ENCODE measurements at regions not wholly inside any gene's neighbourhood (a gene's known extent, or its start where the extent isn't known, plus 50 kb on each side); places are given as distances from the start of the nearest gene placed in this dataset.
A peak's percentile ranks its signal among the peaks of the same experiment; 100 is the strongest.
"Not testable (repeated sequence)": the region's sequence is repeated elsewhere in the genome, so short reads cannot be mapped to it uniquely, and the experiment has no call there.

- no peak overlapping the region for H3K4me3 Mint-ChIP-seq
- H3K4me1 Mint-ChIP-seq: no peaks in the 10 kb centered on the region
- no peak for ATAC-seq (ENCODE audit: low read depth in 2 of 2)
- H3K27ac Mint-ChIP-seq: no peak overlapping the region
- DNase-seq: no peak
- H3K27me3 Mint-ChIP-seq: peaks cover 0 to 9% (median 5%) of the 10 kb centered on the region in 3 donors
- H3K9me3 Mint-ChIP-seq: peaks cover 0 to 3% (median 0%) of the 10 kb centered on the region in 7 donors
- no peaks in the 10 kb centered on the region for H3K36me3 Mint-ChIP-seq
Measured at GRCh38 chr2:16908656-16909055, 243.0 kb upstream of the CYRIA start.

GRCh38 chr2:16907645-16908282 lies 242.1 kb upstream of the CYRIA start:
- no peak for ATAC-seq (ENCODE audit: low read depth in 2 of 2)
- Mint-ChIP-seq H3K27me3 (peaks cover 0 to 9% (median 5%) of the 10 kb centered on the region in 3 donors), H3K27ac (no peak overlapping the region), H3K4me3 (no peak overlapping the region), H3K4me1 (no peaks in the 10 kb centered on the region), H3K9me3 (peaks cover 0 to 3% (median 0%) of the 10 kb centered on the region in 7 donors), H3K36me3 (no peaks in the 10 kb centered on the region)
- no peak for DNase-seq

GRCh38 chr2:16905325-16905724 lies 239.7 kb upstream of the CYRIA start:
- not testable (repeated sequence) for H3K36me3 Mint-ChIP-seq; ATAC-seq (ENCODE audit: low read depth in 2 of 2); DNase-seq; H3K4me1 Mint-ChIP-seq; H3K27me3 Mint-ChIP-seq; H3K9me3 Mint-ChIP-seq; H3K27ac Mint-ChIP-seq
- peak overlapping the region in 1 of 8 donors; percentile 5 for H3K4me3 Mint-ChIP-seq

- no peaks in the 10 kb centered on the region for H3K4me1 Mint-ChIP-seq
- H3K27me3 Mint-ChIP-seq: peaks cover 0 to 4% (median 0%) of the 10 kb centered on the region in 3 donors
- no peak overlapping the region for H3K27ac Mint-ChIP-seq
- no peak for DNase-seq
- no peaks in the 10 kb centered on the region for H3K9me3 Mint-ChIP-seq
- ATAC-seq (ENCODE audit: low read depth in 2 of 2): no peak
- no peak overlapping the region for H3K4me3 Mint-ChIP-seq
- no peaks in the 10 kb centered on the region for H3K36me3 Mint-ChIP-seq
Measured at GRCh38 chr2:16900405-16901025, 234.9 kb upstream of the CYRIA start.

GRCh38 chr2:16899958-16900357 lies 234.3 kb upstream of the CYRIA start:
- Mint-ChIP-seq H3K27ac (no peak overlapping the region), H3K9me3 (no peaks in the 10 kb centered on the region), H3K36me3 (no peaks in the 10 kb centered on the region), H3K4me1 (no peaks in the 10 kb centered on the region), H3K27me3 (peaks cover 0 to 4% (median 0%) of the 10 kb centered on the region in 3 donors), H3K4me3 (no peak overlapping the region)
- no peak for DNase-seq
- no peak for ATAC-seq (ENCODE audit: low read depth in 2 of 2)

- Mint-ChIP-seq H3K27ac (no peak overlapping the region), H3K36me3 (no peaks in the 10 kb centered on the region), H3K4me3 (no peak overlapping the region), H3K4me1 (no peaks in the 10 kb centered on the region), H3K9me3 (peaks cover 0 to 2% (median 0%) of the 10 kb centered on the region in 7 donors), H3K27me3 (peaks cover 0 to 3% (median 0%) of the 10 kb centered on the region in 3 donors)
- DNase-seq: no peak
- no peak for ATAC-seq (ENCODE audit: low read depth in 2 of 2)
Measured at GRCh38 chr2:16890081-16890480, 224.4 kb upstream of the CYRIA start.

- no peak for ATAC-seq (ENCODE audit: low read depth in 2 of 2)
- Mint-ChIP-seq H3K27me3 (peaks cover 0 to 16% (median 0%) of the 10 kb centered on the region in 3 donors), H3K36me3 (no peaks in the 10 kb centered on the region), H3K4me1 (no peaks in the 10 kb centered on the region), H3K9me3 (no peaks in the 10 kb centered on the region), H3K27ac (peak overlapping the region in 1 of 6 donors; percentile 66), H3K4me3 (no peak overlapping the region)
- no peak for DNase-seq
Measured at GRCh38 chr2:16885027-16885426, 219.4 kb upstream of the CYRIA start.

GRCh38 chr2:16882706-16883105 lies 217.1 kb upstream of the CYRIA start:
- Mint-ChIP-seq H3K4me1 (no peaks in the 10 kb centered on the region), H3K9me3 (no peaks in the 10 kb centered on the region), H3K27me3 (peaks cover 0 to 16% (median 0%) of the 10 kb centered on the region in 3 donors), H3K36me3 (no peaks in the 10 kb centered on the region), H3K4me3 (no peak overlapping the region), H3K27ac (no peak overlapping the region)
- ATAC-seq (ENCODE audit: low read depth in 2 of 2) (no peak), DNase-seq (no peak)

- Mint-ChIP-seq H3K4me3 (no peak overlapping the region), H3K4me1 (no peaks in the 10 kb centered on the region), H3K27ac (no peak overlapping the region), H3K27me3 (peaks cover 0 to 16% (median 0%) of the 10 kb centered on the region in 3 donors), H3K9me3 (no peaks in the 10 kb centered on the region), H3K36me3 (no peaks in the 10 kb centered on the region)
- ATAC-seq (ENCODE audit: low read depth in 2 of 2): no peak
- no peak for DNase-seq
Measured at GRCh38 chr2:16881122-16881521, 215.5 kb upstream of the CYRIA start.

GRCh38 chr2:16871411-16871810 lies 205.8 kb upstream of the CYRIA start:
- Mint-ChIP-seq H3K36me3 (no peaks in the 10 kb centered on the region), H3K4me1 (no peaks in the 10 kb centered on the region), H3K4me3 (no peak overlapping the region), H3K27me3 (peaks cover 0 to 5% (median 5%) of the 10 kb centered on the region in 3 donors), H3K27ac (no peak overlapping the region), H3K9me3 (no peaks in the 10 kb centered on the region)
- no peak for ATAC-seq (ENCODE audit: low read depth in 2 of 2)
- no peak for DNase-seq

GRCh38 chr2:16870491-16871076 lies 204.9 kb upstream of the CYRIA start:
- no peaks in the 10 kb centered on the region for H3K4me1 Mint-ChIP-seq
- H3K27ac Mint-ChIP-seq: peak overlapping the region in 1 of 6 donors; percentile 36
- no peak overlapping the region for H3K4me3 Mint-ChIP-seq
- ATAC-seq (ENCODE audit: low read depth in 2 of 2): no peak
- H3K36me3 Mint-ChIP-seq: no peaks in the 10 kb centered on the region
- no peaks in the 10 kb centered on the region for H3K9me3 Mint-ChIP-seq
- DNase-seq: no peak
- H3K27me3 Mint-ChIP-seq: peaks cover 0 to 5% (median 5%) of the 10 kb centered on the region in 3 donors

GRCh38 chr2:16869711-16870110 lies 204.1 kb upstream of the CYRIA start:
- no peak for ATAC-seq (ENCODE audit: low read depth in 2 of 2)
- peaks cover 0 to 5% (median 5%) of the 10 kb centered on the region in 3 donors for H3K27me3 Mint-ChIP-seq
- DNase-seq: no peak
- H3K9me3 Mint-ChIP-seq: no peaks in the 10 kb centered on the region
- H3K36me3 Mint-ChIP-seq: no peaks in the 10 kb centered on the region
- H3K4me3 Mint-ChIP-seq: no peak overlapping the region
- H3K27ac Mint-ChIP-seq: no peak overlapping the region
- H3K4me1 Mint-ChIP-seq: no peaks in the 10 kb centered on the region

- DNase-seq (no peak), ATAC-seq (ENCODE audit: low read depth in 2 of 2) (no peak)
- Mint-ChIP-seq H3K4me1 (no peaks in the 10 kb centered on the region), H3K27ac (no peak overlapping the region), H3K9me3 (peaks cover 0 to 14% (median 4%) of the 10 kb centered on the region in 7 donors), H3K36me3 (peaks cover 0 to 11% of the 10 kb centered on the region in 2 donors), H3K4me3 (no peak overlapping the region), H3K27me3 (peaks cover 0 to 7% (median 0%) of the 10 kb centered on the region in 3 donors)
Measured at GRCh38 chr2:16862471-16862870, 196.8 kb upstream of the CYRIA start.

GRCh38 chr2:16861530-16861929 lies 195.9 kb upstream of the CYRIA start:
- Mint-ChIP-seq H3K9me3 (peaks cover 0 to 14% (median 4%) of the 10 kb centered on the region in 7 donors), H3K27me3 (peaks cover 0 to 7% (median 0%) of the 10 kb centered on the region in 3 donors)

More at GRCh38 chr2:16861530-16861929, 195.9 kb upstream of the CYRIA start:
- Mint-ChIP-seq H3K36me3 (peaks cover 0 to 11% of the 10 kb centered on the region in 2 donors), H3K4me1 (no peaks in the 10 kb centered on the region), H3K4me3 (no peak overlapping the region), H3K27ac (no peak overlapping the region)
- DNase-seq (no peak), ATAC-seq (ENCODE audit: low read depth in 2 of 2) (no peak)

Measured in naive B cell (primary cell).